ENCODE measurements at regions not wholly inside any gene's neighbourhood (a gene's known extent, or its start where the extent isn't known, plus 50 kb on each side); places are given as distances from the start of the nearest gene placed in this dataset.

DNA sequence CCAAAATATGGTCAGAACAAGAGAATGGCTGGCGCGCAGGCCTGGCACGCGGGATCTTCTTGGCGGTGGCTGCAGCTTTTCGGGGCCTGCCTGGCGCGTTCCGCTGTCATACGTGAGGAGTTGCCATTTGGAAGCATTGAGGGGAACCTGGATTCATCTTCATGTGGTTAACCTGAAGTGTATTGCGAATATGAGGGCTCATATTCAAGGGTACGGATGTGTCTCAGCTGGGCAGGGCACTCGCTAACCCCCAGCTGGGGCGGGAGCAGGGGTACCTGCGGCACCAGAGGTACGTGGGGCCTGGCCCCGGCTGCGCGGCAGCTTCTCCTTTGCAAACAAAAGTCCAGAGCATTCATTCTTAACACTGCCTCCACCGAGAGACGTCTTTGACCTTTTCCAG is 605.6 kb downstream of the QKI start:
- intact Hi-C loops (cut with DNase I), result no loop called here
- WGBS, result 98% methylated on average over 21 of the region's 21 CpGs
- no peak for DNase-seq (ENCODE audit: low spot score)

DNA sequence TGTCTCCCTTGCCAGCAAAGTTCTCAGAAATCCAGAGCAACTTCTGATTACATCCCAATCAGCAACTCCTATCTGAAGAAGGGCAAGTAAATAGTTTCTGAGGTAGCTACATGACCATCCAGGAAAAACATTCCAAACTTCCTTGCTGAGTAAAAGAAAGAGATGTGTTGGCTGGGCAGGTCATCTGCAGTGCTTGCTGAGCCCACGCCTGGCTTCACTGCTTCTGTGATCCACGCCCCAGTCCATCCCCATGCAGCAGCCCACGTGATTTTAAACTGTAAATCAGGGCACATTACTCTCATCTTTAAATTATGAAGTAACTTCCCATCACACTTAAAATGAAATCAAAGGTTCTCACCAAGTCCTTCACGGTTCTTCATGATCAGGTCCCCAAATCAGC is 603.6 kb downstream of the QKI start:
- H3K4me3 ChIP-seq, result no peak overlapping the region

More for the DNA sequence above, 605.6 kb downstream of the QKI start:
- H3K36me3 ChIP-seq, result no peaks in the 10 kb centered on the region
- no peaks in the 10 kb centered on the region for H3K9me3 ChIP-seq
- no peak overlapping the region for H3K4me3 ChIP-seq
- H3K4me1 ChIP-seq (replicated peaks), result no peaks in the 10 kb centered on the region
- H3K27me3 ChIP-seq (replicated peaks; ENCODE audit: insufficient read depth), result no peaks in the 10 kb centered on the region
- TF ChIP-seq, protein P1, sequence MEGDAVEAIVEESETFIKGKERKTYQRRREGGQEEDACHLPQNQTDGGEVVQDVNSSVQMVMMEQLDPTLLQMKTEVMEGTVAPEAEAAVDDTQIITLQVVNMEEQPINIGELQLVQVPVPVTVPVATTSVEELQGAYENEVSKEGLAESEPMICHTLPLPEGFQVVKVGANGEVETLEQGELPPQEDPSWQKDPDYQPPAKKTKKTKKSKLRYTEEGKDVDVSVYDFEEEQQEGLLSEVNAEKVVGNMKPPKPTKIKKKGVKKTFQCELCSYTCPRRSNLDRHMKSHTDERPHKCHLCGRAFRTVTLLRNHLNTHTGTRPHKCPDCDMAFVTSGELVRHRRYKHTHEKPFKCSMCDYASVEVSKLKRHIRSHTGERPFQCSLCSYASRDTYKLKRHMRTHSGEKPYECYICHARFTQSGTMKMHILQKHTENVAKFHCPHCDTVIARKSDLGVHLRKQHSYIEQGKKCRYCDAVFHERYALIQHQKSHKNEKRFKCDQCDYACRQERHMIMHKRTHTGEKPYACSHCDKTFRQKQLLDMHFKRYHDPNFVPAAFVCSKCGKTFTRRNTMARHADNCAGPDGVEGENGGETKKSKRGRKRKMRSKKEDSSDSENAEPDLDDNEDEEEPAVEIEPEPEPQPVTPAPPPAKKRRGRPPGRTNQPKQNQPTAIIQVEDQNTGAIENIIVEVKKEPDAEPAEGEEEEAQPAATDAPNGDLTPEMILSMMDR (IDR thresholded peaks at IDR 0.05), result no peak
- no peak overlapping the region for H3K27ac ChIP-seq

DNA sequence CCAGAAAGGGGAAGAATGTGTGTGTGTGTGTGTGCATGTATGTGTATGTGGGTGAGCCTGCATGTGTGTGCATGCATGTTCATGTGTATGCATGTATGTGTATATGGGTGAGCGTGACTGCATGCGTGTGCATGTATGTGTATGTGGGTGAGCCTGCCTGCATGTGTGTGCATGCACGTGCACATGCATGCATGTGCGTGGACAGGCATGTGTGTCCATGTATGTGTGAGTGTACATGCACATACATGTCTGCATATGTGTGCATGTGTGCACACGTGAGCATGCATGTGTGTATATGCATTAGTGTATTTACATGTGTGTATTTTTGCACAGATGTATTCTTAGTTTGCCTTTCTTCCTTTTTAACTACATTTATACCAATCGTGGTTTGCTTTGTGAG is 601.5 kb downstream of the QKI start:
- H3K4me1 ChIP-seq (replicated peaks), result no peaks in the 10 kb centered on the region
- H3K36me3 ChIP-seq, result no peaks in the 10 kb centered on the region
- no peaks in the 10 kb centered on the region for H3K9me3 ChIP-seq
- no peak overlapping the region for H3K27ac ChIP-seq
- 93% methylated on average over 6 of the region's 6 CpGs for WGBS
- TF ChIP-seq, protein P1 (IDR thresholded peaks at IDR 0.05), result no peak
- TF ChIP-seq POLR2A (IDR thresholded peaks at IDR 0.05) (no peak), POLR2AphosphoS5 (IDR thresholded peaks at IDR 0.05) (no peak)
- DNase-seq (ENCODE audit: low spot score), result no peak
- no peak overlapping the region for H3K4me3 ChIP-seq
- intact Hi-C loops (cut with DNase I), result no loop called here
- no peaks in the 10 kb centered on the region for H3K27me3 ChIP-seq (replicated peaks; ENCODE audit: insufficient read depth)

More for the DNA sequence above, 603.6 kb downstream of the QKI start:
- no peak for DNase-seq (ENCODE audit: low spot score)
- WGBS, result 88% methylated on average over 4 of the region's 4 CpGs
- Histone ChIP-seq H3K4me1 (replicated peaks) (no peaks in the 10 kb centered on the region), H3K36me3 (no peaks in the 10 kb centered on the region), H3K27ac (no peak overlapping the region), H3K9me3 (no peaks in the 10 kb centered on the region), H3K27me3 (replicated peaks; ENCODE audit: insufficient read depth) (no peaks in the 10 kb centered on the region)
- TF ChIP-seq POLR2AphosphoS5 (IDR thresholded peaks at IDR 0.05) (no peak), POLR2A (IDR thresholded peaks at IDR 0.05) (no peak)
- TF ChIP-seq, protein P1 (IDR thresholded peaks at IDR 0.05), result no peak
- intact Hi-C loops (cut with DNase I), result no loop called here

DNA sequence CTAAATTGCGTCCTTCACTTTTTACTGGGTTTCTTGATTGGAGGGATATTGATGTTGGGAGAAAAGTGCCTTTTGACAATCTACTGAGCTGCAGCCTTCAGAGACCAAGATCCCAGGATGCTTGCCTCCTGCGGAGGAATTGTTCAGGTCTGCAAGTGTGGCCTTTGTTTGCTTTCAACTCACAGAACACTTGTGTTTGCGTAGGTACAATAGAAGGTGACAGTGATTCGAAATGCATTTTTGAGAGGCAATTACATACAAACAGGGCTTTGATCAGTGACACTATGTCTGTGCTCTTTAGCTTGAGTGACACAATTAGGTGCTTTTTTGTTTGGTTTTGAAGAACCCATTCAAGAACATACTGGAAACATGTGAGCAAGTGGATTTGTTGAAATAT is 600.6 kb downstream of the QKI start:
- DNase-seq (ENCODE audit: low spot score), result no peak
- Histone ChIP-seq H3K27me3 (replicated peaks; ENCODE audit: insufficient read depth) (no peaks in the 10 kb centered on the region), H3K27ac (no peak overlapping the region), H3K4me1 (replicated peaks) (no peaks in the 10 kb centered on the region), H3K36me3 (no peaks in the 10 kb centered on the region), H3K4me3 (no peak overlapping the region), H3K9me3 (no peaks in the 10 kb centered on the region)
- intact Hi-C loops (cut with DNase I), result no loop called here
- WGBS, result 76% methylated on average over 4 of the region's 4 CpGs
- TF ChIP-seq POLR2A (IDR thresholded peaks at IDR 0.05), result no peak
- TF ChIP-seq, protein P1 (IDR thresholded peaks at IDR 0.05), result no peak
- TF ChIP-seq POLR2AphosphoS5 (IDR thresholded peaks at IDR 0.05), result no peak

DNA sequence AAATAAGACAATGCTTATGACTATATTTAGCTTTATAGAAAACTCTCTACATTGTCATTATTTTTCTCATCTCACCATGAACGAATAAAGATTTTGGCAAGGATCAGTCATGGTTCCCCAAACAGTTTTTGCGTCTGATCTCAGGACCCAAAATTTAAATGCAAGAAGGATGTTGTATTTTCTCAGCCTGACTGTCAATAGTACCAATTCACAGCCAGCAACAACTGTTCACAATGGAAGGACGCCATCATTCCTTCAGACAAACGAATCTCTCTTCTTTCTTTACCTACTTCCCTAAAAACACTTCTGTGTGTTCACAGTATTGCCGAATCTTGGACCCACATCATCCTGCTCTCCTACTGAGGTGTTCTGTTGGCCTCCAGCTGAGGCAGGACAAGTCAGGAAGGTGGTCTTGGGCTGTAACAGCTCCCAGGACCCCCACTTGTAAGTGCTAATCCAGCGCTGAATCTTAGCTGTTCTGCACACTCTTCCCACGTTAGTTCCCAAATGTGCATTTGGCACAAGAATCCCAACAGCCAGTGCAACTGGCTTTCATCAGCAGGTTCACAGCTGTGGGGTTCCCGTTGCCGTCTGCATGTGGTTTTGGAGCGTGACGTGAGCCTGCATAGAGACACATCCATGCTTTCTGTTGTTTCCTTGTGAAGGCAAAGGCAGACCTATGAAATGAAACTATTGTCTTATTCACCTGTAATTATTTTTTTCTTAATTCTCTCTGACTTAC is 600.0 kb downstream of the QKI start:
- no peak for DNase-seq (ENCODE audit: low spot score)
- no peak for TF ChIP-seq POLR2A (IDR thresholded peaks at IDR 0.05)
- TF ChIP-seq, protein P1 (IDR thresholded peaks at IDR 0.05), result no peak
- no peak for TF ChIP-seq POLR2AphosphoS5 (IDR thresholded peaks at IDR 0.05)
- Histone ChIP-seq H3K36me3 (no peaks in the 10 kb centered on the region), H3K27ac (no peak overlapping the region), H3K9me3 (no peaks in the 10 kb centered on the region), H3K4me3 (no peak overlapping the region), H3K27me3 (replicated peaks; ENCODE audit: insufficient read depth) (no peaks in the 10 kb centered on the region), H3K4me1 (replicated peaks) (no peaks in the 10 kb centered on the region)
- intact Hi-C loops (cut with DNase I), result no loop called here
- 82% methylated on average over 11 of the region's 11 CpGs for WGBS
